GM18907 (cell line): ENCODE measurements at regions not wholly inside any gene's neighbourhood (a gene's known extent, or its start where the extent isn't known, plus 50 kb on each side); places are given as distances from the start of the nearest gene placed in this dataset.
"Not testable (repeated sequence)": the region's sequence is repeated elsewhere in the genome, so short reads cannot be mapped to it uniquely, and the experiment has no call there.

Experiments used
- ATAC-seq: cut with Tn5 transposase; IDR thresholded peaks from one replicate; pipeline ENCODE4 v1.9.1; 2021; ENCODE audit warnings: mild to moderate bottlenecking, moderate library complexity; ENCODE audit not compliant: unreplicated experiment

DNA sequence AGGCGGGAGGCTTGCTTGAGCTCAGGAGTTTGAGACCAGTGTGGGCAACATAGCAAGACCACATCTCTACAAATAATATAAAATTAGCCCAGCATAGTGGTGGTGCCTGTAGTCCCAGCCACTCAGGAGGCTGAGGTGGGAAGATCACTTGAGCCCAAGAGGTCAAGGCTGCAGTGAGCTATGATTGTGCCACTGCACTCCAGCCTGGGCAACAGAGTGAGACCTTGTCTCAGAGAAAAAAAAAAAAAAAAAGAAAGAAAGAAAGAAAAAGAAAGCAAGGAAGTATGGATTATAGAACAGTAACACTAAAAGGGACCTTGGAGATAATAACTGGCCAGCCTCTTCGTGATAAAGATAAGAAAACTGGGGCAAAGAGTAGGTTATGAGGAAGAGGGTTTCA, 130.4 kb downstream of the PLCE1 start:
- ATAC-seq, result not testable (repeated sequence)

DNA sequence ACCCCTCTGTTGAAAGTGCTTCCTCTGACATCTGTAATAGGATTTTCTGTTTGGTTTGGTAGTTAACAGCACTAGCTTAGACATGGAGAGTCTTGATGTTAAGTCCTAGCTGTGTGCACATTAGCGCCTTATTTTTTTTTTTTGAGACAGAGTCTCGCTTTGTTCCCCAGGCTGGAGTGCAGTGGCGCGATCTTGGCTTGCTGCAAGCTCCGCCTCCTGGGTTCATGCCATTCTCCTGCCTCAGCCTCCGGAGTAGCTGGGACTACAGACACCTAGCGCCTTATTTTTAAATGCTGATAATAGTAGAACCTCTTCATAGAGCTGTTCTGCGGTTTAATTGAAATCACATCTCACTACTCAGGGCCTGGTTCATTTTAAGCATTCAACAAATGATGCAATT, 131.5 kb downstream of the PLCE1 start:
- ATAC-seq, result not testable (repeated sequence)

DNA sequence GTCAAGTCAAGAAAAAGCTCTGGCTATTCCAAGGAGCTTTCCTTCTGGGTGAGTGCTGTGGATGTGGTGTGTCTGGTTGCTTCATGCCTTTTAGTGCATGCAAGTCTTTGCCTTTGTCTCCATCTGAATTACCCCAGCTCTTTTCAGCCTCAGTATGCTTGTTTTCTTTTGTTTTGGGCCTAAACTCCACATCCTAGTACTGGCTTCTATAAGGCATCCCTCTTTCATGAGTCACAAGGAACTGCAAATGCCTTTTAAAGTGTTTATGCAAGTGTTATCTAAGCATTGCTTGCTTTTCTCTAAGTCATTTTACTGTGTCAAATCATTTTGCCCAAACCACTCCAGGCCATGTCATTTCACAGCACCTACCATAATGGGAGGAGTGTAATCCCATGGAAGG, 132.1 kb downstream of the PLCE1 start:
- no peak for ATAC-seq

DNA sequence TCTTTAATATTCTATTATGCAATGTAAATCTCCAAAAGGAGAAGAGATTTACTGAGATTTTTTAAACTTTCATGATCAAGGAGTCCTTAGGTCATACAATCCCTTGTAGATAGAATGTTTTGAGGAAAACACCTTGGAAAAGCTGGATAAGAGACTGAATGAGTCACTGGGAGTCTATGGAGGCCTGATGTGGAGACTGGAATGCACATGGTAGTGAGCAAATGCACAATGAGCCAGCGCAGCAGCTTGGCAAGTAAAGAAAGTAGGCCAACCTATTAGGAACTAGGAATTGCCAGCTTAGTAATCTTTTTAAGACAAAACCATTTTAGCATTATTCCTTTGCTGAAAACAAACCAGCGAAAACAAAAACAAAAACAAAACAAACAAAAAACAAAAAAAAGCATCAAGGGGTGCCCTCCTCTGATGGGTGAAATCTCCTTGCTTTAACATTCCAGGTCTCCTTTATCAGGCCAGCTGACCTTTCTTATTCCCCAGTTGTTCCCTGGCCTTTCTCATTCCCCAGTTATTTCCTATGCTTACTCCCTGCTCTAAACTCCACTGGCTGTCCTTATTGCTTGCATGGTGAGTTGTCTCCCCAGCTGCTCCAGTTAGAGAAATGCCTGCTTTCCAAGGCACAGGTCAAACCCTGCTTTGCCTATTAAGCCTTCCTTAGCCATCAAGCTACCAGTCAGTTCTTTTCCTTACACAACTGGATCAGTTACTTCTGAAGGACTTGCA, 135.8 kb downstream of the PLCE1 start:
- no peak for ATAC-seq

DNA sequence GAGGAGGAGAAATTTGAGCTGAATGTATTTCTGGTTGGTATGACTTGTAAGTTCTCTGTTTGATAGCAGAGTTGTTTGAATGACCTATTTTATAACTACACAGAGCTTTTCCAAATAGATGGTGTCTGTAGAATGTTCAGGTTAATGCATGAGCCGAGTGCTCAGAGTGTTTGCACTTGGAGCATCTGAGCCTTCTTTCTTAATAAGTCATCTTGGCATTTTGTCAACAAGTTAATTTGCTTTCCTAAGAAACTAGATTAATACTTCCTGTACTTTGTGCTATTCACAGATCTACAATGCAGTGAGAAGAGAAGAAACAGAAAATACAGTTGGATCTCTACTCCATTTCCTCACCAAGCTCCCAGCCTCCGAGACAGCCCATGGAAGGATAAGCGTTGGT, 138.2 kb downstream of the PLCE1 start:
- no peak for ATAC-seq

DNA sequence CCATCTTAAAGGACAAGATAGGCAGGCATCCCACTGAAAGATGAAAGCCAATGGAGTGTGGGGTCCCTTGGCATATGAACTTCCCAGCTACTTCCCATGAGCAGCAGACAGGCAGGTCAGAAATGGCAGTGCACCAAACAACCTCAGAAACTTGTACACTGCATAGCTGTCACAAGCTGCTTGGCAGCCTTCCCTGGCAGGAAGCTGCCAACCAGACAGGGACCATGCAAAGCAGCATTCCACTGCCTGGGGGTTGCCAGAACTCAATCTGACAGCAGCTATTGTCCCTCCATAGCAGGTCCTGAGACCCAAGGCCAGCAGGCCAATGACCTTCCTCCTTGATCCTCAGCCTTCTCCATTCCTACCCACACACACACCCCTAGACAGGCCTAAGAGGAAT, 139.5 kb downstream of the PLCE1 start:
- no peak for ATAC-seq

DNA sequence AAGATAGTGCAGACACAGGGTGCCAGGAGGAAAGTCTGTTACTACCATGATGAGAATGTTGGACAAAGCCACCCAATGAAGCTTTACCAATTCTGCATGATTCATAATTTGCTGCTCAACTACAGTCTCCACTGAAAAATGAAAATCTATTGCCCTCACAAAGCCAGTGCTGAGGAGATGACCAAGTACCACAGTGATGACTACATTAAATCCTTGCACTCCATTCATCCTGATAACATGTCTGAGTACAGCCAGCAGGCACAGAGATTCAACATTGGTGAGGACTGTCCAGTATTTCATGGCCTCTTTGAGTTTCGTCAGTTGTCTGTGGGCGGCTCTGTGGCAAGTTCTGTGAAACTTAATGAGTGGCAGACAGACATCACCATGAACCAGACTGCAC, 144.0 kb downstream of the PLCE1 start:
- no peak for ATAC-seq

DNA sequence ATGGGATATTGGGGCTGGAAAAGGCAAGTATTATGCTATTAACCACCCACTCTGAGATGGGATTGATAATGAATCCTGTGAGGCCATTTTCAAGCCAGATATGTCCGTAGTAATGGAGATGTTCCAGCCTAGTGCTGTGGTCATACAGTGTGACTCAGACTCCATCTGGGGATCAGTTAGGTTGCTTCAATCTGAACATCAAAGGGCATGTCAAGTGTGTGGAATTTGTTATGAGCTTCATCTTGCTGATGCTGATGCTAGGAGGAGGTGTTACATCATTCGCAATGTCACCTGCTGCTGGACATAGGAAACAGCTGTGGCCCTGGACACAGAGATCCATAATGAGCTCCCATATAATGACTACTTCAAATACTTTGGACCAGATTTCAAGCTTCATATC, 144.7 kb downstream of the PLCE1 start:
- no peak for ATAC-seq

DNA sequence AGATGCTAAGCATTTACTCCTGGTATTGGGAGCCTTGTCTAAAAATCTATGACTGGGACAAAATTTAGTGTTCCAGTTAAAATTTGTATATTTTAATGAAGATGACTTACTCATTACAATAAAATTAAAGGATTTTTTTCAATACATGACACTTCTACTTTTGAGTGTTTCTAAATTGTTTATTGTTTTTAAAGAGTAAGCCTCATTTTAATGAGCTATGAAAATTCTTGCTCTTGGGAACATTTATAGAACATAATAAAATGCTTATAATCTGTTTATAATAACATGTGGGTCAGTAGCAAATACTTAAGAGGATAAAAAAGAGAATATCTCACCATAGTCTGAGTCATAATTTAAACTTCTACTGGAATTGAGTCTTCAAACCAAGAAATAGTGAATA, 149.5 kb downstream of the PLCE1 start:
- ATAC-seq, result no peak

DNA sequence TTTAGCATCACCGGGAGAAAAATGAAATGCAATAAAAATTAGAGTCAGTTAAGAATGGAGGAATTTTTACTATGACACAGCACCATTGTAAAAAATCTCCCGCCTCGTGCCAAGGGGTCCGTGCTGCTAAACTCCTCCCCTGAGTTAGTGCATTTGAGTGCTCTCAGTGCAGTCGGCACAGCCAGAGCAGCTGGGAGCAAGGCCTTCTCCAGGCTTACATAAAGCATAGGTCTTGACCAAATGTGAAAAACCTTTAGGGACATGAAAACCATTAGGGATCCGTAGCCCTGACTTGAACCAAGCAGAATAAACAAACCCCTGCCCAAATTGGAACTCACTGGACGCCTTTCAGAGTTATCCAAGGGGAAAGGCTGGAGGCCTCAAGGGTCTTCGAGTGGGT, 152.6 kb downstream of the PLCE1 start:
- no peak for ATAC-seq

DNA sequence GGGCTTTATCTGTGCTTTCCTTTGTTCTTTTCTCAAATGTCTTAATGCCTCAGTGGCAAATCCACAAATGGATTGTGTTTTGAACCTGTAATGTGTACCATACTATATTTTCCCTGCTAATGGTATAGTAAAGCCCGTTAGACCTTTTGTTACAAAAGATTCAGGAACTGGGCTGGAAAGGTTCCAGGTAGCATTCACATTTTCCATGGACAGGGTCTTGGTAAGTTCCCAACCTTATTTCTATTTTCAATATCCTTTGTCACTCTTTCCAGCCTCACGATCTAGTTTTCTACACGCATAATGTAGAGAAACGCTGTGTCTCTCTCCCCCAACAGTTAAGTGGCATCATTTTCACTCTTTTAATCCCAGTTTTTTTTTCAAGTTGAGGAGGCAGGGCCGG, 153.0 kb downstream of the PLCE1 start:
- no peak for ATAC-seq

DNA sequence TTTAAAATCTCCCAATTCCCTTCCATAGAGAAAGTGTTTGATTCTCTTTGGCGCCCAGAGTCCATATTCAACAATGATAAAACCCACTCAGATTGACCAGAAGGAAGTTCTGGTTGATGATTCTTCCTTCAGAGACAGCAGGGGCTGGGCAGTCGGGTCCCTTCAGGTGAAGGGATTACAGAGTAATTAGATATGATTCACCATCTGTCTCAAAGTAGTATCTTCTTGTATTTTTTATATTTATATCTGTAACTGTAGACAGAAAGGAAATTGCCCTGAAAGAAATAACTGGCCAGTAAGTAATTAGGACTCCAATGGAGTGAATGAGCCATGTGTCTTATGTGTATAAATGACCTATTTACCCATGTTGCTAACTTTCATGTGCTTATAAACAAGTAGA, 156.0 kb downstream of the PLCE1 start:
- no peak for ATAC-seq

DNA sequence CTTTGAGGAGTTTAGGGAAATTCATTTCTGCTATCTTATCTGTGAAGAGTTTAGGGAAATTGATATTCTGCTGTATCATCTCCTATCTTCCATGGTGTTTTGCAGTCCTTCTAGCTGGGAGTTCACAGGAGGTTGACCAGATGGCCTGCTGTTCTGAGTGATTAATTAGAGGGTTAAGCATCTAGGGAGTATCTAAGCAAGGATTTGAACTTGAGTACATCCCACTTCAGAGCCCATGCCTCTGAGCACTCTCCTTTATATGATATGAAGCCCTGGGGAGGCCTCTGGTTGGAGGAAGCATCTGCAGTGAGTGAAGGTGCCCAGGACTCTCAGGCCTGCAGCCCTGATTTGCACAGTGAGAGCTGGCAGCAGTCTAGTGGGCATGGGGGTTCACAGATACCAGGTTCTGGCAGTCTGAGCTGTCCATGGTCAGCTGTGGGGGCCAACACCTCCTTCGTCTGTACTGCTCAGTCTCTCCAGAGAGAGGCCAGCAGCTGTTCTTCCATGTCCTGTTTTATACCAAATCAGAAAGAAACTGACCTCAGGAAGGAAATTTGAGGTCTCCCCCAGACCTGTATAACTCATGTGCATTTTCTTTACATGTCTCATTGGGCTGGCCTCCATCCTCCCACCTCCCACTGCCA, 156.9 kb downstream of the PLCE1 start:
- ATAC-seq, result no peak

DNA sequence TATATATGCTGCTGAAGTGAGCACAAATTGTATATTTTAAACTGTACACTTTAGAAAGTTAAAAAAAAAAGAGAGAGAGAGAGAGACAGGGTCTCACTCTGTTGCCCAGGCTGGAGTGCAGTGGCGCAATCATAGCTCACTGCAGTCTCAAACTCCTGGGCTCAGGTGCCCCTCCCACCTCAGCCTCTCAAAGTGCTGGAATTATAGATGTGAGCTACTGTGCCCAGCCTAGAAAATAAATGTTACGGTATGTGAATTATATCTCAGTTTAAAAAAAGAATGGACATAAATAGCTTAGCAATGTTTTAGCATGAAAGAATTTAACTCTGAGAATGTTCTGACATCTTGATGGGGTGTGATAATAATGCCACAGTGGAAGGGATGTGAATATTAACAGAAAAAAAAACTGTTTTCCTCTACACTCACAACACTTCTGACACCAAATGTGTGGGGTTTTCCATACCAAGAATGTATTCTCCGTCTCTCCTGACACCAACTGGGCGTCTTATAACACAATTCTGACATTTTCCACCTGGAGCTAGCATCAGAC, 162.1 kb downstream of the PLCE1 start:
- no peak for ATAC-seq

DNA sequence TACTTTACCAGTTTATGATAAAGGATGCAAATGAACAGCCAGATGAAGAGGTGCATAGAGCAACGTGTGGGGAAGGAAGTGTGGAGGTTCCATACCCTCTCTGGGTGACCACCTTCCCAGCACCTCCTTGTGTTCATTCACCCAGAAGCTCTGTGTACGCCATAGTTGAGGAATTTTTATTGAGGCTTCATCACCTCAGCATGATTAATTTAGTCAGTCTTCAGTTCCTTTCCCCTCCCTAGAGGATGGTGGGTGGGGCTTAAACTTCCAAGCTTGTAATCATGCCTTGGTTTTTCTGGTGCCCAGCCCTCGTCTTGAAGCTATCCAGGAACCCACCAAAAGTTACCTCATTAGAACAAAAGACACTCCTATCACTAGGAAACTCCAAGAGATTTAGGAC, 162.7 kb downstream of the PLCE1 start:
- no peak for ATAC-seq

DNA sequence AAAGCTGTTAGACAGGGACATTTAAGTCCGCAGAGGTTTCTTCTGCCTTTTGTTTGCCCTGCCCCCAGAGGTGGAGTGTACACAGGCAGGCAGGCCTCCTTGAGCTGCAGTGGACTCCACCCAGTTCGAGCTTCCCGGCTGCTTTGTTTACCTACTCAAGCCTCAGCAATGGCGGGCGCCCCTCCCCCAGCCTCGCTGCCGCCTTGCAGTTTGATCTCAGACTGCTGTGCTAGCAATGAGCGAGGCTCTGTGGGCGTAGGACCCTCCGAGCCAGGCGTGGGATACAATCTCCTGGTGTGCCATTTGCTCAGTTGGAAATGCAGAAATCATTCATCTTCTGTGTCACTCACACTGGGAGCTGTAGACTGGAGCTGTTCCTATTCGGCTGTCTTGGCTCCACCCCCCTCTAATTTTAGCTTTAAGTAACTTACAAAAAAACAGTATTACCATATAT, 171.5 kb downstream of the PLCE1 start:
- not testable (repeated sequence) for ATAC-seq

DNA sequence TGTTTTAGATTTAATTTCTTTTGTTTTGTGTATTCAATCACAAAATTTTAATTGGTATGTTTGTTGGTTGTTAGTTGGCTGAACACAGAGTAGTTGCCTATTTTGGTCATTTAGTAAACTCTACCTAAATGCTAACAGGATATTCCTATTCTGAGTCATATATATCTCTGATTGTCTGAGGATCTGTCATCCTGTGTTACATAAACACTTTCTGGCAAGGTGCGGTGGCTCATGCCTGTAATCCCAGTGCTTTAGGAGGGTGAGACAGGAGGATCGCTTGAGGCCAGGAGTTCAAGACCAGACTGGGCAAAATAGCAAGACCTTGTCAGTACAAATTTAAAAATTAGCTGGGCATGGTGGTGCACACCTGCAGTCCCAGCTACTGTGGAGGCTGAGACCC, 178.6 kb downstream of the PLCE1 start:
- no peak for ATAC-seq

DNA sequence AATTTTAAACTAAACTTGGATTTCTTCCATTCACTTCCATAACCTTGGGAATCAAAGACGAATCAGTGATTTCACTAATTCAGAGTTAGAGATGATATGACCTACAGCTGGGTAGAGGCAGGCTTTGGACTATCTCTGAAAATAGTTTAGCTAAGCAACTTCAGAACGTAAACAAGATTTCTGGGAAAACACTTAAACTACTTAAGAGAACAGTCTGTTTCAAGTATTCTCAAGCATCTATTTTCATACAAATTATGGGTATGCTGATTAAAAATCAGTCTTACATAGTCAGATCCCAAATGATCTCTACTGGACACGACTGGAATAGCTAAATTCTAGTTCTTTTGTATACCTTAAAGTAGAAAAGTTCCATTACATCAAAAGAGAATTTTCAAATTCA, 179.9 kb downstream of the PLCE1 start:
- no peak for ATAC-seq

DNA sequence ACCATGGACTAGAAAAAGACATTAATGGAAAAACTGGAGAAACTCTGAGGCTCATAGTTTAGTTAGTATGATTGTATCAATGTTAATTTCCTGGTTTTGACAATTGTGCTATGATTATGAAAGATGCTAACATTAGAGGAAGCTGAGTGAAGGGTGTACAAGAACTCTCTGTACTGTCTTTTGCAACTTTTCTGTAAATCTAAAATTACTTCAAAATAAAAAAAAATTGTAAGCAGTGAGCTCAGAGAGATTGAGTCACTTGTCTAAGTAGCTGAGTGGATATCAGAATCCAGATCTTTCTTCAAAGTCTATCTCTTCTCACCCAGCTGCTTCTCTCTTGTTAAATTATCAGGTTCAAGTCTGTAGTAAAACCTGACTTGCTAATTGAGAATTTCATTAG, 181.1 kb downstream of the PLCE1 start:
- no peak for ATAC-seq

DNA sequence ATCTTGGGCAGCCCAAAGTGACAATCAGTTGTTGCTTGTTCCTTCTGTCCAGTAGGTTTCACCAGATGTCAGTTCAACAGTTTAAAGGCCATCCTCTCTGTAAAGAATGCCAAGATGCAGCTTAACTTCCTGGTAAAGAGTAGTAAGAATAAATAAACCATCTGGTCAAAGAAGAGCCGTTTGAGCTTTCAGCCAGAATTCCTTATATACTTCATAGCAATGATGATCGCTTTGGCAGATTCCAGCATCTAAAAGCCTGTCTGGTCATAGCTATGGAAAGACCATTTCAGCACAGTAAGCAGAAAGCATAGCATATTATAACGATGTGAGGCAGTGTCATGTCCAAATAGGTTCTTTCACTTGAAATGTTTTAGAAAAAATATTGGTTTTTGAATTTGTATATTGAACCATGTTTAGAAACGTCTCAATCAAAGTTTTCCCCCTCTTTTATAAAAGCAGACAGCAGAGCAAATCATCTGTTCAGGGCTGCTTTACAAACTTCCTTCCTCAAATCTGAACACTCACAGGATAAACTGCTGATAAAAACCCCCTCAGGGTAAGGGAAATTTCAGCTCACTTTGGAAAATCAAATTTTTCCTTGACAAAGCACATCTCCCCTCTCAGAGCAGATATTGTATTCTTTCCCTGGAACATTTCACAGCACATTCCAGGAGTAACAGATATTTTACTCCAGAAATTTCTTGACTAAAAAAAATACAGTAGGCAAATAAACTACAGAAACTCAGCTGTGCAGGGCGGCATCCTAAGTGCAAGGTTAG, 184.1 kb downstream of the NOC3L start:
- no peak for ATAC-seq

DNA sequence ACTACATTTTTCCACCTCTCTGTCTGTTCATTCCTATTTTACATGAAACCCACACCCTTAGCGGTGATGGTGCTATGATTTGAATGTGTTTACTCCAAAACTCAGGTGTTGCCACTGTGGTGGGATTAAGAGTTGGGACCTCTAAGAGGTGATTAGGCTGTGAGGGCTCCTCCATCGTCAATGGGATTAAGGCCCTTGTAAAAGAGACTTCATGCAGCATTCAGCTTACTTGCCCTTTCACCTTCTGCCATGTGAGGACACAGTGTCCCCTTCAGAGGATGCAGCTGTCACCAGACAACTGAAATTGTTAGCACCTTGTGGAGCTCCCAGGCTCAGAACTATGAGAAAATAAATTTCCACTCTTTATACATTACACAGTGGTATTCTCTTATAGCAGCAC, 182.2 kb downstream of the NOC3L start:
- ATAC-seq, result no peak
